Mammary epithelial cell (primary cell): ENCODE measurements at regions not wholly inside any gene's neighbourhood (a gene's known extent, or its start where the extent isn't known, plus 50 kb on each side); places are given as distances from the start of the nearest gene placed in this dataset.

Experiments
- EZH2 ChIP-seq: IDR thresholded peaks from 2 replicates; pipeline ENCODE4 v1.6.1; 2012; ENCODE audit warnings: low read length, inconsistent platforms, borderline replicate concordance
- TF ChIP-seq, protein P1 (sequence below), 2 donors: IDR thresholded peaks in 1 of 2; conservative IDR thresholded peaks in 1 of 2; 2 replicates each; pipeline ENCODE4 v1.5.1; 2011 to 2012; ENCODE audit warnings: inconsistent platforms in 2 of 2, low read length in 2 of 2, mild to moderate bottlenecking in 2 of 2, control low read depth in 1 of 2, low read depth in 1 of 2; ENCODE audit not compliant: insufficient read depth in 1 of 2; ENCODE audit errors: extremely low read depth in 1 of 2

DNA sequence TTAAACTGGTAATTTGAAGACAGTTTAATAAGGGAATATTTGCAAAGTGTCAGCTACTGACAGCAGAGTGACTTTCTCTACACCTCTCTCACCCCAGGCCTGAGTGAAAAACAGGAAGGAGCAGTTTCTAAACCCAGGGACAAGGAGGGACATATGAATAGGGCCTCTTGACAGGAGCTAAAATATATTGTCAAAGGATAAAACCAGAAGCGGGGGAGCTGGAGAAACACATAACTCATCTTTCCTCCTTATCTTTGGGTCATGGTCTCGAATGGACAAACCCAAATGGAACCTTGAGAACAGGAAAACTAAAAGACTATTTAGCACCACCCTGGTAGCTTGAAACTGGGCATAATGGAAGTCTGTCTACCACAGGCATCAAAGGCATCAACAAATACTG, 197.5 kb upstream of the FOXA2 start:
- TF ChIP-seq, protein P1, sequence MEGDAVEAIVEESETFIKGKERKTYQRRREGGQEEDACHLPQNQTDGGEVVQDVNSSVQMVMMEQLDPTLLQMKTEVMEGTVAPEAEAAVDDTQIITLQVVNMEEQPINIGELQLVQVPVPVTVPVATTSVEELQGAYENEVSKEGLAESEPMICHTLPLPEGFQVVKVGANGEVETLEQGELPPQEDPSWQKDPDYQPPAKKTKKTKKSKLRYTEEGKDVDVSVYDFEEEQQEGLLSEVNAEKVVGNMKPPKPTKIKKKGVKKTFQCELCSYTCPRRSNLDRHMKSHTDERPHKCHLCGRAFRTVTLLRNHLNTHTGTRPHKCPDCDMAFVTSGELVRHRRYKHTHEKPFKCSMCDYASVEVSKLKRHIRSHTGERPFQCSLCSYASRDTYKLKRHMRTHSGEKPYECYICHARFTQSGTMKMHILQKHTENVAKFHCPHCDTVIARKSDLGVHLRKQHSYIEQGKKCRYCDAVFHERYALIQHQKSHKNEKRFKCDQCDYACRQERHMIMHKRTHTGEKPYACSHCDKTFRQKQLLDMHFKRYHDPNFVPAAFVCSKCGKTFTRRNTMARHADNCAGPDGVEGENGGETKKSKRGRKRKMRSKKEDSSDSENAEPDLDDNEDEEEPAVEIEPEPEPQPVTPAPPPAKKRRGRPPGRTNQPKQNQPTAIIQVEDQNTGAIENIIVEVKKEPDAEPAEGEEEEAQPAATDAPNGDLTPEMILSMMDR (conservative IDR thresholded peaks at IDR 0.05 in 1 of 2, IDR thresholded peaks at IDR 0.05 in 1 of 2; ENCODE audit: extremely low read depth in 1 of 2, insufficient read depth in 1 of 2, low read depth in 1 of 2, low read length in 2 of 2), result no peak
- no peak for TF ChIP-seq EZH2
